ENCODE measurements at regions not wholly inside any gene's neighbourhood (a gene's known extent, or its start where the extent isn't known, plus 50 kb on each side); places are given as distances from the start of the nearest gene placed in this dataset.

DNA sequence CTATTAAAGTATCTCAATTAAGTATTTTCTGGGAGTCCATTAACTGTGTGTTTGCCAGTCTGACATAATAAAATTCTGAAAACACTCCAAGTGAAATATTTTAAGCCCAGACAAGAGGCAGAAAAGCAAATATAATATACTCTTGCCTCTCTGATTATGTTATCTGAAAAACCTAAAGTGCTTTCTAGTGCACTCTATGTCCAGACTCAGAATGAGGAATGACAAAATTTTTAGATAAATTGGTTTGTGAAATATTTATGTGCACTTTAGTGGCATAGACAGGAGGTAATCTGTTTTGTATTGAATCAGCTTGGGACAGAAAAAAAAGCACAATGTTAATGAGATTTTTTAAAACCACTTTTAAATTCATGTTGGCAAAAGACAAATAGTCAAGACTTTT, 508.2 kb upstream of the SUCLG2 start:
- TF ChIP-seq, protein P1, sequence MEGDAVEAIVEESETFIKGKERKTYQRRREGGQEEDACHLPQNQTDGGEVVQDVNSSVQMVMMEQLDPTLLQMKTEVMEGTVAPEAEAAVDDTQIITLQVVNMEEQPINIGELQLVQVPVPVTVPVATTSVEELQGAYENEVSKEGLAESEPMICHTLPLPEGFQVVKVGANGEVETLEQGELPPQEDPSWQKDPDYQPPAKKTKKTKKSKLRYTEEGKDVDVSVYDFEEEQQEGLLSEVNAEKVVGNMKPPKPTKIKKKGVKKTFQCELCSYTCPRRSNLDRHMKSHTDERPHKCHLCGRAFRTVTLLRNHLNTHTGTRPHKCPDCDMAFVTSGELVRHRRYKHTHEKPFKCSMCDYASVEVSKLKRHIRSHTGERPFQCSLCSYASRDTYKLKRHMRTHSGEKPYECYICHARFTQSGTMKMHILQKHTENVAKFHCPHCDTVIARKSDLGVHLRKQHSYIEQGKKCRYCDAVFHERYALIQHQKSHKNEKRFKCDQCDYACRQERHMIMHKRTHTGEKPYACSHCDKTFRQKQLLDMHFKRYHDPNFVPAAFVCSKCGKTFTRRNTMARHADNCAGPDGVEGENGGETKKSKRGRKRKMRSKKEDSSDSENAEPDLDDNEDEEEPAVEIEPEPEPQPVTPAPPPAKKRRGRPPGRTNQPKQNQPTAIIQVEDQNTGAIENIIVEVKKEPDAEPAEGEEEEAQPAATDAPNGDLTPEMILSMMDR (conservative IDR thresholded peaks at IDR 0.05; ENCODE audit: low read length), result no peak
- no peak for DNase-seq (ENCODE audit: low read depth)
- no peak overlapping the region for H3K4me3 ChIP-seq (ENCODE audit: low read length)

DNA sequence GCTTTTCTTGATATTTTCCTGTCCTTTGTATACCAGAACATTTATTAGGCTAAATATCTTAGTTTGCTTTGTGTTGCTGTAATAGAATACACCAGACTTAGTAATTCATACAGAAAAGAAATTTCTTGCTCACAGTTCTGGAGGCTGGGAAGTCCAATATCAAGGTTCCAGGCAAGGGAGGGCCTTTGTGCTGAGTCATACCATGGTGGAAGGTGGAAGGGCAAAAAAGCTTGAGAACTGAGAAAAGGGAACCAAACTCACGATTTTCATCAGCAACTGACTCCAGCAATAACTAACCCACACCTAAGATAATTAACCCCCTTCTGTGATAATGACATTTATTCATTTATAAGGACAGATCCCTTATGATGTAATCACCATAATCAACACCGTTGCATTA, 496.9 kb upstream of the SUCLG2 start:
- no peak overlapping the region for H3K4me3 ChIP-seq (ENCODE audit: low read length)
- TF ChIP-seq, protein P1 (conservative IDR thresholded peaks at IDR 0.05; ENCODE audit: low read length), result no peak
- no peak for DNase-seq (ENCODE audit: low read depth)

DNA sequence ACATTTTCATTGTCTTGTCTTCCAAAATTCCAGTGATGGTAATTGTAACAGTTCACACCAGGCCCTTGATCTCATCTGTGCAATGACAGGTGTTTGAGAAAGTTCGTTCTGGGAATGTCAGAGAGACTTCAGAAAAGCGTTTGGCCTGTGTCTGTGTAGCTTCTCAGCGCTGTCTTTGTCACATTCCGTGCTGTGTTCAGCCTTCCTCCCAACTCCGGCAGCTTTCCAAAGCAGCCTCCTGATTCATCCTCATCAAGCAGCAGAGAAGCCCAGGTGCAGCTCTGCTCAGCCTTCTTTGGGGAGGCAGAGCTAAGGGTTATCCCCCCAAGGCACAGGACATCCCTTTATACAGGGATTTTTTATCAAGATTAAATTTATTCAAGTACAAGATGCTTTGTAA, 494.0 kb upstream of the SUCLG2 start:
- no peak for DNase-seq (ENCODE audit: low read depth)
- no peak overlapping the region for H3K4me3 ChIP-seq (ENCODE audit: low read length)
- TF ChIP-seq, protein P1 (conservative IDR thresholded peaks at IDR 0.05; ENCODE audit: low read length), result no peak

- no peak for DNase-seq (ENCODE audit: low read depth)
- no peak overlapping the region for H3K4me3 ChIP-seq (ENCODE audit: low read length)
- TF ChIP-seq, protein P1 (conservative IDR thresholded peaks at IDR 0.05; ENCODE audit: low read length), result no peak
These were observed 488.0 kb upstream of the SUCLG2 start for GRCh38 chr3:68142441-68142840.

DNA sequence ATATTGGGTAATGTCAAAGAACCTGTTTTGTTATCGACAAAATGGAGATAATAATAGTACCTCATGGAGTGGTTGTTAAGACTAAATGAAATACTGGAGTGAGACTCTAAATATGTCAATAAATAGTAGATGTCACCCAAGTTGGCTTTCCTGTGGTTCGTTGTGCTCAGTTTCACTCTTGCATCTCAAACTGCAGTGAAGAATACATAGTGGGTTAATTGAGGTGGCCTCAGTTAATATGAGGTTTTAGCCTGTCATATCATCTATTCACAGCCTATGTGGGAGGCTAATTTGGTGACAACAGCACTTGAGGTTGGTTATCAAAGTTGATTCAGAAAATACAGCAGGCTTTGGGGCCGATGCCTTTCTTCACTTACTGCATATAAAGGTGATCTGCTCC, 485.5 kb upstream of the SUCLG2 start:
- DNase-seq (ENCODE audit: low read depth), result no peak
- TF ChIP-seq, protein P1 (conservative IDR thresholded peaks at IDR 0.05; ENCODE audit: low read length), result no peak
- H3K4me3 ChIP-seq (ENCODE audit: low read length), result no peak overlapping the region

DNA sequence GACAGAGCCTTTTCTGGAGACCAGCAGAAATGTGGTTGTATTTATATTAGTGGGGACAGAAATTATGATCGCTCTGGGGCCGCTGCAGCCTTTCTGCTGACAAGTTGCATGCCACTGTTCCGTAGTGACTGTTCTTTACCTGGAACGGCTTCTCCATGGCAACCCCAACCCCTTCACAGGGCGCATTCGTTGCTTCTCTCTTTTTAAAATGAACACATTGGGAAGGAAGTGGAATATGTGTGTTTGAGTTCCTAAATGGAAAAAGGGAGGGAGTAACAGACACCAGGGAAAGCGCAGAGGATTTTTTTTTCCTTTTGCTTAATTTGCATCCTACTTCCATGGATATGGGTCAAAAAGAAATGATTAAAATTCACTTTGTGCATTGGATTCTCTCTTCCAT, 482.0 kb upstream of the SUCLG2 start:
- TF ChIP-seq, protein P1 (conservative IDR thresholded peaks at IDR 0.05; ENCODE audit: low read length), result no peak
- no peak for DNase-seq (ENCODE audit: low read depth)
- H3K4me3 ChIP-seq (ENCODE audit: low read length), result no peak overlapping the region

- no peak overlapping the region for H3K4me3 ChIP-seq (ENCODE audit: low read length)
- DNase-seq (ENCODE audit: low read depth), result no peak
- TF ChIP-seq, protein P1 (conservative IDR thresholded peaks at IDR 0.05; ENCODE audit: low read length), result no peak
These were observed 480.7 kb upstream of the SUCLG2 start for GRCh38 chr3:68135067-68135466.
